H9 (cell line): ENCODE measurements at regions not wholly inside any gene's neighbourhood (a gene's known extent, or its start where the extent isn't known, plus 50 kb on each side); places are given as distances from the start of the nearest gene placed in this dataset.

Experiments used
- DNase-seq: peaks from one replicate; pipeline ENCODE4 v3.0.0-alpha.2; 2017
- H2AFZ ChIP-seq: one replicate; pipeline ENCODE4 v1.6.1; 2013; ENCODE audit warnings: mild to moderate bottlenecking, low read length, control low read depth, moderate library complexity
- H2AK5ac ChIP-seq: 2 replicates; pipeline ENCODE4 v1.6.1; 2013; ENCODE audit warnings: low read length, control low read depth, mixed read lengths; ENCODE audit not compliant: insufficient read length
- H2BK120ac ChIP-seq: one replicate; pipeline ENCODE4 v1.6.1; 2013; ENCODE audit warnings: low read depth, mild to moderate bottlenecking, low read length, control low read depth, inconsistent platforms; ENCODE audit not compliant: poor library complexity, severe bottlenecking
- H2BK12ac ChIP-seq: 2 replicates; pipeline ENCODE4 v1.6.1; 2013; ENCODE audit warnings: low read length, control low read depth, mixed read lengths, low read depth; ENCODE audit not compliant: insufficient read length
- H2BK15ac ChIP-seq: 2 replicates; pipeline ENCODE4 v1.6.1; 2013; ENCODE audit warnings: low read depth, low read length, control low read depth
- H2BK20ac ChIP-seq: one replicate; pipeline ENCODE4 v1.6.1; 2013; ENCODE audit warnings: low read depth, mild to moderate bottlenecking, low read length, control low read depth, inconsistent platforms; ENCODE audit not compliant: poor library complexity, severe bottlenecking
- H2BK5ac ChIP-seq: 2 replicates; pipeline ENCODE4 v1.6.1; 2013; ENCODE audit warnings: low read length, control low read depth, mixed read lengths; ENCODE audit not compliant: insufficient read length
- H3K14ac ChIP-seq: 2 replicates; pipeline ENCODE4 v1.6.1; 2013; ENCODE audit warnings: low read length, control low read depth; ENCODE audit not compliant: insufficient read depth
- H3K18ac ChIP-seq: 2 replicates; pipeline ENCODE4 v1.6.1; 2013; ENCODE audit warnings: low read depth, mild to moderate bottlenecking, mixed read lengths, low read length, control low read depth; ENCODE audit not compliant: insufficient read length
- H3K23ac ChIP-seq: 2 replicates; pipeline ENCODE4 v1.6.1; 2013; ENCODE audit warnings: low read length, control low read depth, mixed read lengths, low read depth; ENCODE audit not compliant: insufficient read length
- H3K23me2 ChIP-seq: 2 replicates; pipeline ENCODE4 v1.6.1; 2013; ENCODE audit warnings: low read depth, mild to moderate bottlenecking, mixed read lengths, low read length, control low read depth; ENCODE audit not compliant: insufficient read length, poor library complexity, severe bottlenecking
- H3K27ac ChIP-seq: 2 replicates; pipeline ENCODE4 v1.5.1; 2013; ENCODE audit warnings: low read length, control low read depth, mixed read lengths, low read depth; ENCODE audit not compliant: insufficient read length
- H3K27me3 ChIP-seq: 2 replicates; pipeline ENCODE4 v1.6.1; 2013; ENCODE audit warnings: low read length, control low read depth, inconsistent platforms; ENCODE audit not compliant: insufficient read depth
- H3K4ac ChIP-seq: 2 replicates; pipeline ENCODE4 v1.6.1; 2013; ENCODE audit warnings: low read depth, mild to moderate bottlenecking, control low read depth, inconsistent platforms, low read length, moderate library complexity
- H3K4me1 ChIP-seq: 2 replicates; pipeline ENCODE4 v1.6.1; 2013; ENCODE audit warnings: low read length, control low read depth, inconsistent platforms; ENCODE audit not compliant: insufficient read depth
- H3K4me2 ChIP-seq: 2 replicates; pipeline ENCODE4 v1.6.1; 2013; ENCODE audit warnings: low read length, control low read depth, mixed read lengths; ENCODE audit not compliant: insufficient read length, insufficient read depth
- H3K56ac ChIP-seq: 2 replicates; pipeline ENCODE4 v1.6.1; 2013; ENCODE audit warnings: low read depth, mild to moderate bottlenecking, mixed read lengths, low read length, control low read depth; ENCODE audit not compliant: insufficient read length
- H3K79me1 ChIP-seq: 2 replicates; pipeline ENCODE4 v1.6.1; 2013; ENCODE audit warnings: low read depth, mild to moderate bottlenecking, moderate library complexity, low read length, control low read depth, inconsistent platforms; ENCODE audit not compliant: insufficient read depth, poor library complexity, severe bottlenecking
- H3K79me2 ChIP-seq: 2 replicates; pipeline ENCODE4 v1.6.1; 2013; ENCODE audit warnings: low read length, control low read depth, inconsistent platforms; ENCODE audit not compliant: insufficient read depth
- H3K9ac ChIP-seq: 2 replicates; pipeline ENCODE4 v1.6.1; 2013; ENCODE audit warnings: low read length, control low read depth, mixed read lengths; ENCODE audit not compliant: insufficient read length; ENCODE audit errors: extremely low read depth
- H3K9me3 ChIP-seq: one replicate; pipeline ENCODE4 v1.6.1; 2013; ENCODE audit warnings: low read depth, low read length, inconsistent platforms; ENCODE audit not compliant: control insufficient read depth
- H3T11ph ChIP-seq: one replicate; pipeline ENCODE4 v1.6.1; 2013; ENCODE audit warnings: mild to moderate bottlenecking, low read length, control low read depth, inconsistent platforms
- H4K20me1 ChIP-seq: one replicate; pipeline ENCODE4 v1.6.1; 2013; ENCODE audit not compliant: control insufficient read depth, insufficient read length, insufficient read depth
- H4K5ac ChIP-seq: 2 replicates; pipeline ENCODE4 v1.6.1; 2013; ENCODE audit warnings: low read depth, mild to moderate bottlenecking, mixed read lengths, low read length, control low read depth; ENCODE audit not compliant: insufficient read length
- H4K8ac ChIP-seq: replicated peaks from 2 replicates; pipeline ENCODE4 v1.6.1; 2013; ENCODE audit warnings: low read length, control low read depth, mixed read lengths, low read depth; ENCODE audit not compliant: insufficient read length
- H4K91ac ChIP-seq: 2 replicates; pipeline ENCODE4 v1.6.1; 2013; ENCODE audit warnings: low read depth, mild to moderate bottlenecking, moderate library complexity, mixed read lengths, low read length, control low read depth; ENCODE audit not compliant: insufficient read length
- H3K27ac Mint-ChIP-seq, 3 experiments: 2 replicates in 2 of 3; 3 replicates in 1 of 3; pipeline ENCODE4 v1.8.0; 2020 to 2021; ENCODE audit warnings: mixed read lengths in 3 of 3, mild to moderate bottlenecking in 1 of 3, moderate library complexity in 1 of 3
- H3K27me3 Mint-ChIP-seq: 2 replicates; pipeline ENCODE4 v1.8.0; 2021; ENCODE audit warnings: low read depth, mild to moderate bottlenecking, moderate library complexity, mixed read lengths
- H3K36me3 Mint-ChIP-seq, 3 experiments: 2 replicates in 2 of 3; 3 replicates in 1 of 3; pipeline ENCODE4 v1.8.0; 2020 to 2021; ENCODE audit warnings: low read depth in 3 of 3, mixed read lengths in 3 of 3; ENCODE audit not compliant: insufficient read depth in 1 of 3
- H3K4me1 Mint-ChIP-seq, 2 experiments: 2 replicates each; pipeline ENCODE4 v1.8.0; 2020; ENCODE audit warnings: mixed read lengths in 2 of 2
- H3K4me3 Mint-ChIP-seq, 2 experiments: 2 replicates in 1 of 2; 3 replicates in 1 of 2; pipeline ENCODE4 v1.8.0; 2020 to 2021; ENCODE audit warnings: mild to moderate bottlenecking in 2 of 2, mixed read lengths in 2 of 2, moderate library complexity in 1 of 2
- H3K9me3 Mint-ChIP-seq, 2 experiments: 2 replicates in 1 of 2; 3 replicates in 1 of 2; pipeline ENCODE4 v1.8.0; 2020; ENCODE audit warnings: mild to moderate bottlenecking in 2 of 2, mixed read lengths in 2 of 2, moderate library complexity in 1 of 2
- CTCF ChIP-seq: fragments of 200-600 bp; sonication (generic); conservative IDR thresholded peaks from 3 replicates; pipeline ENCODE4 v1.8.0; 2021; ENCODE audit warnings: antibody characterized with exemption, mild to moderate bottlenecking
- WGBS: extraction: QIAGEN DNeasy Blood & Tissue Kit; methylation state at CpG from one replicate; pipeline ENCODE4 v1.1.7; 2013; ENCODE audit warnings: missing lambda C conversion rate, low lambda C conversion rate, mixed read lengths; ENCODE audit not compliant: insufficient read length; ENCODE audit errors: extremely low coverage; 5-methylcytosine and 5-hydroxymethylcytosine counted together

GRCh38 chr2:82539280-82539621, 1919.8 kb downstream of the SUCLG1 start:
- no peak overlapping the region for H3K27ac ChIP-seq
- no peaks in the 10 kb centered on the region for H3K23me2 ChIP-seq
- no peaks in the 10 kb centered on the region for H3K27me3 ChIP-seq
- WGBS = no CpG with 5 or more reads among the region's 3 CpGs
- H3K4me3 Mint-ChIP-seq = no peak overlapping the region
- no peak overlapping the region for H4K91ac ChIP-seq
- no peak overlapping the region for H2AK5ac ChIP-seq
- H3K4ac ChIP-seq = no peak overlapping the region
- H3K27me3 Mint-ChIP-seq = no peaks in the 10 kb centered on the region
- H2BK12ac ChIP-seq = no peak overlapping the region
- H3K79me2 ChIP-seq = no peaks in the 10 kb centered on the region
- H3K23ac ChIP-seq = no peak overlapping the region
- no peaks in the 10 kb centered on the region for H3K4me1 Mint-ChIP-seq
- no peak overlapping the region for H4K5ac ChIP-seq
- no peaks in the 10 kb centered on the region for H4K20me1 ChIP-seq
- H3K14ac ChIP-seq = no peak overlapping the region
- no peak for DNase-seq
- H3T11ph ChIP-seq = no peak overlapping the region
- no peak overlapping the region for H3K4me2 ChIP-seq
- H3K18ac ChIP-seq = no peak overlapping the region
- H3K79me1 ChIP-seq = no peaks in the 10 kb centered on the region
- no peak overlapping the region for H3K56ac ChIP-seq
- no peak overlapping the region for H2AFZ ChIP-seq
- no peaks in the 10 kb centered on the region for H3K9me3 ChIP-seq
- H3K9ac ChIP-seq = no peak overlapping the region
- no peak for TF ChIP-seq CTCF
- no peak overlapping the region for H2BK5ac ChIP-seq
- no peaks in the 10 kb centered on the region for H3K9me3 Mint-ChIP-seq
- H3K36me3 Mint-ChIP-seq = no peaks in the 10 kb centered on the region; a peak in 1 of 7 replicates
- H4K8ac ChIP-seq = no peak overlapping the region
- no peak overlapping the region for H2BK15ac ChIP-seq
- H3K4me1 ChIP-seq = no peaks in the 10 kb centered on the region
- H2BK20ac ChIP-seq = no peak overlapping the region
- no peak overlapping the region for H3K27ac Mint-ChIP-seq
- H2BK120ac ChIP-seq = no peak overlapping the region
